ENCODE measurements at regions not wholly inside any gene's neighbourhood (a gene's known extent, or its start where the extent isn't known, plus 50 kb on each side); places are given as distances from the start of the nearest gene placed in this dataset.

DNA sequence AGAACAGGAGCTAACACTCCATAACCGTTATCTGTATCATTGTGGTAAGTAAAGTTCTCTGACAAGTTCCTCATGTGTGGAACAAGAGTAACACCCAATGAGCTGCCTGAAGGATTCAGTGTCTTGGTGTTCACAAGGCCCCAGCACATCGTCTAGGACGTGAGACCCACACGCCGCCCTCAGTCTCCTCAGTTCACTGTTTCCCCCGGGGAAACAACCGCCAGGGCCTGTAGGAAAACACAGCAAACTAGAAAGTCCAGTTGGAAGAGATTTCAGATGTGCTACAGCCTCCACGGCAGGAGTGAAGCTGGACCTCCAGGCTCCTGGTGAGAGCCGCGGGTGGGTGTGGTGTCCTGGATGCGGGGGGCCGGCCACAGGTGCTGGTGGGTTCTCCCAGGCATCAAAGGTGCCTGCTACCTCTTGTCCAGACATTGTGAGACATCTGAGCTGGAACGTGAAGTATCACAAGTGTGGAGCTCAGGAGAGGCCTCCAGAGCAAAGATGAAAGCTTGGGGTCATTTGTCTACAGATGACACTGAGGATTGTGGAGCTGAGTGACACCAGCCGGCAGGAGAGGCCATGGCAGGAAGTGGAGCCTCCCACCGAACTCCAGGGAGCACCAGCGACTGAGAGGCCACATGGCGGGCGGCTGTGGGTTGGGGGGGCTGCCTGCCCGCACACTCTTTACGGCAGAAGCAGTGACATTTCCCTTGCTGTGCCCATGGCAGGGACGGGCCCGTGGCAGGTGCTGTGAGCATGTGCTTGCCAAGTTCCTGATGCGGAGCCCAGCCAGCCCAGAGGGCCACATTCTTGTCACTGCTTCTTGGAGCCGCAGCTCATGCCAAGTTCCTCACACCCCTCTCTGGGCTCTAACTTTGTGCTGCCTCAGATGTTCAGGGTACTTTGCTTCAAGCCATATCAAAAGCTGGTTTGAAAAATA lies 131.2 kb downstream of the TMEM18 start:
- TF ChIP-seq, protein P1, sequence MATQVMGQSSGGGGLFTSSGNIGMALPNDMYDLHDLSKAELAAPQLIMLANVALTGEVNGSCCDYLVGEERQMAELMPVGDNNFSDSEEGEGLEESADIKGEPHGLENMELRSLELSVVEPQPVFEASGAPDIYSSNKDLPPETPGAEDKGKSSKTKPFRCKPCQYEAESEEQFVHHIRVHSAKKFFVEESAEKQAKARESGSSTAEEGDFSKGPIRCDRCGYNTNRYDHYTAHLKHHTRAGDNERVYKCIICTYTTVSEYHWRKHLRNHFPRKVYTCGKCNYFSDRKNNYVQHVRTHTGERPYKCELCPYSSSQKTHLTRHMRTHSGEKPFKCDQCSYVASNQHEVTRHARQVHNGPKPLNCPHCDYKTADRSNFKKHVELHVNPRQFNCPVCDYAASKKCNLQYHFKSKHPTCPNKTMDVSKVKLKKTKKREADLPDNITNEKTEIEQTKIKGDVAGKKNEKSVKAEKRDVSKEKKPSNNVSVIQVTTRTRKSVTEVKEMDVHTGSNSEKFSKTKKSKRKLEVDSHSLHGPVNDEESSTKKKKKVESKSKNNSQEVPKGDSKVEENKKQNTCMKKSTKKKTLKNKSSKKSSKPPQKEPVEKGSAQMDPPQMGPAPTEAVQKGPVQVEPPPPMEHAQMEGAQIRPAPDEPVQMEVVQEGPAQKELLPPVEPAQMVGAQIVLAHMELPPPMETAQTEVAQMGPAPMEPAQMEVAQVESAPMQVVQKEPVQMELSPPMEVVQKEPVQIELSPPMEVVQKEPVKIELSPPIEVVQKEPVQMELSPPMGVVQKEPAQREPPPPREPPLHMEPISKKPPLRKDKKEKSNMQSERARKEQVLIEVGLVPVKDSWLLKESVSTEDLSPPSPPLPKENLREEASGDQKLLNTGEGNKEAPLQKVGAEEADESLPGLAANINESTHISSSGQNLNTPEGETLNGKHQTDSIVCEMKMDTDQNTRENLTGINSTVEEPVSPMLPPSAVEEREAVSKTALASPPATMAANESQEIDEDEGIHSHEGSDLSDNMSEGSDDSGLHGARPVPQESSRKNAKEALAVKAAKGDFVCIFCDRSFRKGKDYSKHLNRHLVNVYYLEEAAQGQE (IDR thresholded peaks at IDR 0.05; ENCODE audit: insufficient read depth in 1 of 2, low read depth in 2 of 2, low read length in 2 of 2) = no peak
- TF ChIP-seq FOXP2 (optimal IDR thresholded peaks at IDR 0.05; ENCODE audit: borderline replicate concordance, extremely low read depth, extremely low read length, insufficient read depth) (no peak), POLR2AphosphoS5 (IDR thresholded peaks at IDR 0.05; ENCODE audit: low read depth, low read length) (no peak), TAF1 (IDR thresholded peaks at IDR 0.05; ENCODE audit: borderline replicate concordance, insufficient read depth, low read length) (no peak), SIN3A (IDR thresholded peaks at IDR 0.05; ENCODE audit: borderline replicate concordance, insufficient read depth, low read length) (no peak)

Measured in PFSK-1 (cell line).